PC-3 (cell line): ENCODE measurements at regions not wholly inside any gene's neighbourhood (a gene's known extent, or its start where the extent isn't known, plus 50 kb on each side); places are given as distances from the start of the nearest gene placed in this dataset.

Experiments used
- ATAC-seq: fragments of 200-7000 bp; cut with Tn5 transposase; 2 replicates; pipeline ENCODE4 v1.9.1; 2020; ENCODE audit warnings: mild to moderate bottlenecking, moderate library complexity
- BruUV-seq: library from RNA; stranded (reverse); fragments of 400-500 nt; replicated peaks from 2 replicates; lab custom pipeline; 2021; lab: Mats Ljungman, UMichigan
- CTCF ChIA-PET: fragments of 300-600 bp; sonication (Branson Sonifier 250); formaldehyde crosslinking; loops from one replicate; lab custom pipeline; 2022; ENCODE audit warnings: antibody characterized with exemption; lab: Charles Lee
- POLR2A ChIA-PET: fragments of 300-600 bp; sonication (Branson Sonifier 250); formaldehyde crosslinking; loops from one replicate; lab custom pipeline; 2022; ENCODE audit warnings: antibody characterized with exemption; ENCODE audit not compliant: unreplicated experiment; lab: Charles Lee
- DNase-seq: peaks from one replicate; pipeline ENCODE4 v3.0.0-alpha.2; 2015
- H2AFZ ChIP-seq: fragments of 300-600 bp; sonication (generic); 2 replicates; pipeline ENCODE4 v1.6.0; 2016; ENCODE audit warnings: antibody characterized with exemption, low read length
- H3F3A ChIP-seq: fragments of 300-600 bp; sonication (generic); one replicate; pipeline ENCODE4 v1.6.0; 2017; ENCODE audit warnings: antibody characterized with exemption, low read length, control low read depth, mild to moderate bottlenecking; ENCODE audit not compliant: unreplicated experiment
- H3K27ac ChIP-seq: fragments of 300-600 bp; sonication (generic); 2 replicates; pipeline ENCODE4 v1.5.1; 2016; ENCODE audit warnings: mild to moderate bottlenecking, low read length
- H3K27me3 ChIP-seq: fragments of 300-600 bp; sonication (generic); 2 replicates; pipeline ENCODE4 v1.6.1; 2016; ENCODE audit warnings: low read length, mixed read lengths
- H3K36me3 ChIP-seq: fragments of 300-600 bp; sonication (generic); 2 replicates; pipeline ENCODE4 v1.6.1; 2016; ENCODE audit warnings: low read depth, mixed run types, low read length, mixed read lengths
- H3K4me1 ChIP-seq: fragments of 300-600 bp; sonication (generic); 2 replicates; pipeline ENCODE4 v1.5.1; 2016; ENCODE audit warnings: low read length; ENCODE audit not compliant: insufficient read depth
- H3K4me2 ChIP-seq: fragments of 300-600 bp; sonication (generic); 2 replicates; pipeline ENCODE4 v1.6.0; 2016; ENCODE audit warnings: low read length
- H3K4me3 ChIP-seq: fragments of 300-600 bp; sonication (generic); 2 replicates; pipeline ENCODE4 v1.5.1; 2016; ENCODE audit warnings: mild to moderate bottlenecking, low read length, mixed read lengths
- H3K79me2 ChIP-seq: fragments of 300-600 bp; sonication (generic); 2 replicates; pipeline ENCODE4 v1.6.1; 2017; ENCODE audit warnings: low read length, mixed read lengths
- H3K9ac ChIP-seq: fragments of 300-600 bp; sonication (generic); 2 replicates; pipeline ENCODE4 v1.6.0; 2016; ENCODE audit warnings: mild to moderate bottlenecking, low read length
- H3K9me2 ChIP-seq: fragments of 300-600 bp; sonication (generic); replicated peaks from 2 replicates; pipeline ENCODE4 v1.6.1; 2016; ENCODE audit warnings: mixed run types, low read length, mixed read lengths
- H3K9me3 ChIP-seq: fragments of 300-600 bp; sonication (generic); 2 replicates; pipeline ENCODE4 v1.6.1; 2016; ENCODE audit warnings: low read length, mixed read lengths
- H4K20me1 ChIP-seq: fragments of 300-600 bp; sonication (generic); 2 replicates; pipeline ENCODE4 v1.6.1; 2016; ENCODE audit warnings: low read length, mixed read lengths
- EZH2 ChIP-seq: fragments of 300-600 bp; sonication (generic); IDR thresholded peaks from one replicate; pipeline ENCODE4 v1.6.1; 2017; ENCODE audit warnings: antibody characterized with exemption, mild to moderate bottlenecking, low read length; ENCODE audit not compliant: unreplicated experiment
- EZH2phosphoT487 ChIP-seq: fragments of 300-600 bp; sonication (generic); IDR thresholded peaks from 2 replicates; pipeline ENCODE4 v1.6.1; 2018; ENCODE audit warnings: mild to moderate bottlenecking, antibody characterized with exemption, low read length, borderline replicate concordance
- intact Hi-C: fragments of 100-400 bp; cut with micrococcal nuclease; formaldehyde crosslinking; loops from 2 replicates; pipeline ENCODE4 v1.9.0; 2023
- TF ChIP-seq, protein P1 (sequence below): fragments of 300-600 bp; sonication (generic); conservative IDR thresholded peaks from 2 replicates; pipeline ENCODE4 v1.5.1; 2017; ENCODE audit warnings: antibody characterized with exemption, low read depth, mild to moderate bottlenecking, low read length

DNA sequence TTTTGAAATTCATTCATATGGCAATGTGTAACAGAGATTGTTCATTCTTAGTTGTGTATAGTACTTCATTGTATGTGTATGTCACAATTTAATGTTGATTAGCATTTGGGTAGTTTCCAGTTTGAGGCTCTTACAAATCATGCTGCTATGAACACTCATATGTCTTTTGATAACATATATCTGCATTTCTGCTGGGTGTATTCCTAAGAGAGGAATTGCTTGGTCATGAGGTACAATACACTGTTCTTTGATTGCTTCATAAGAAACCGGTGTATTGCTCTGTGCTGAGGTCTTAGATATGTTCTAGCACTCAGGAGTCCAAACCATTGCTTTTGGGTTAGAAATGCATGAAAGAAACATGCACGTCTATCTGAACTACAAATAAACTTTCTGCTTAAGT lies 492.9 kb upstream of the JAG1 start:
- H3K27me3 ChIP-seq: no peaks in the 10 kb centered on the region
- CTCF ChIA-PET: no interaction called here
- POLR2A ChIA-PET: no interaction called here

GRCh38 chr20:11168026-11168425 lies 494.2 kb upstream of the JAG1 start:
- H3K79me2 ChIP-seq: no peaks in the 10 kb centered on the region
- H2AFZ ChIP-seq: no peak overlapping the region
- H3F3A ChIP-seq: no peaks in the 10 kb centered on the region
- no peaks in the 10 kb centered on the region for H3K27me3 ChIP-seq
- H3K4me3 ChIP-seq: no peak overlapping the region
- intact Hi-C loops: no loop called here
- H3K36me3 ChIP-seq: no peaks in the 10 kb centered on the region
- no peak overlapping the region for H3K27ac ChIP-seq
- no peak for ATAC-seq
- POLR2A ChIA-PET: no interaction called here
- DNase-seq: peak; percentile 42
- no peaks in the 10 kb centered on the region for H3K4me1 ChIP-seq
- no peaks in the 10 kb centered on the region for H3K9me3 ChIP-seq
- H3K4me2 ChIP-seq: no peak overlapping the region
- no peaks in the 10 kb centered on the region for H3K9me2 ChIP-seq
- no TSS peak for BruUV-seq
- CTCF ChIA-PET: no interaction called here
- no peaks in the 10 kb centered on the region for H4K20me1 ChIP-seq
- no peak overlapping the region for H3K9ac ChIP-seq
- TF ChIP-seq, protein P1, sequence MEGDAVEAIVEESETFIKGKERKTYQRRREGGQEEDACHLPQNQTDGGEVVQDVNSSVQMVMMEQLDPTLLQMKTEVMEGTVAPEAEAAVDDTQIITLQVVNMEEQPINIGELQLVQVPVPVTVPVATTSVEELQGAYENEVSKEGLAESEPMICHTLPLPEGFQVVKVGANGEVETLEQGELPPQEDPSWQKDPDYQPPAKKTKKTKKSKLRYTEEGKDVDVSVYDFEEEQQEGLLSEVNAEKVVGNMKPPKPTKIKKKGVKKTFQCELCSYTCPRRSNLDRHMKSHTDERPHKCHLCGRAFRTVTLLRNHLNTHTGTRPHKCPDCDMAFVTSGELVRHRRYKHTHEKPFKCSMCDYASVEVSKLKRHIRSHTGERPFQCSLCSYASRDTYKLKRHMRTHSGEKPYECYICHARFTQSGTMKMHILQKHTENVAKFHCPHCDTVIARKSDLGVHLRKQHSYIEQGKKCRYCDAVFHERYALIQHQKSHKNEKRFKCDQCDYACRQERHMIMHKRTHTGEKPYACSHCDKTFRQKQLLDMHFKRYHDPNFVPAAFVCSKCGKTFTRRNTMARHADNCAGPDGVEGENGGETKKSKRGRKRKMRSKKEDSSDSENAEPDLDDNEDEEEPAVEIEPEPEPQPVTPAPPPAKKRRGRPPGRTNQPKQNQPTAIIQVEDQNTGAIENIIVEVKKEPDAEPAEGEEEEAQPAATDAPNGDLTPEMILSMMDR: no peak
- TF ChIP-seq EZH2phosphoT487 (no peak), EZH2 (no peak)

More for the DNA sequence above, 492.9 kb upstream of the JAG1 start:
- no peak overlapping the region for H3K27ac ChIP-seq
- H2AFZ ChIP-seq: no peak overlapping the region
- H3K79me2 ChIP-seq: no peaks in the 10 kb centered on the region
- no TSS peak for BruUV-seq
- no peaks in the 10 kb centered on the region for H4K20me1 ChIP-seq
- DNase-seq: no peak
- H3K36me3 ChIP-seq: no peaks in the 10 kb centered on the region
- no peak overlapping the region for H3K9ac ChIP-seq
- no peak for ATAC-seq
- no peaks in the 10 kb centered on the region for H3K9me3 ChIP-seq
- intact Hi-C loops: no loop called here
- no peaks in the 10 kb centered on the region for H3K4me1 ChIP-seq
- no peak for TF ChIP-seq EZH2
- TF ChIP-seq, protein P1: no peak
- H3K9me2 ChIP-seq: no peaks in the 10 kb centered on the region
- H3K4me3 ChIP-seq: no peak overlapping the region
- no peaks in the 10 kb centered on the region for H3F3A ChIP-seq
- H3K4me2 ChIP-seq: no peak overlapping the region

DNA sequence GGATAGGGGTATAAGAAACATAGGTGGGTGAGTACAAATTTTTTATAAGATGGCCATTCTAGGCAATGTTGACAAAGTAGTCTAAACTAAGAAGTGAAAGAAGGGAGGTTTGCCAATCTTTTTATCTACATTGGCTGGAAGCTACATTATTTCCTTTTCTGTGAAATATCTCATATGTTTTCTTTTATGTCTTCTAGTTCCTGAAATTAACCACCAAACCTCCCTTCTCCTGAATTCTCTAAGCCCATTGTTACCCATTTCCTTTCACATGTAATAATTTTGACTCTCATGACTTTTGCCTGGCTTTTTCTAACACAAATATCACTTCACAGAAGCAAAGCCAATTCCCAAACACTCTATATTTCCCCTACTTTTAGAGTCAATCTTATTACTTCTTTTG lies 496.2 kb upstream of the JAG1 start:
- TF ChIP-seq EZH2 (no peak), EZH2phosphoT487 (no peak)
- TF ChIP-seq, protein P1: no peak
- H3K9me3 ChIP-seq: no peaks in the 10 kb centered on the region
- H3K4me1 ChIP-seq: no peaks in the 10 kb centered on the region
- no peaks in the 10 kb centered on the region for H3K27me3 ChIP-seq
- ChIA-PET CTCF (no interaction called here), POLR2A (no interaction called here)
- H3K4me2 ChIP-seq: no peak overlapping the region
- no peaks in the 10 kb centered on the region for H3K36me3 ChIP-seq
- H3F3A ChIP-seq: no peaks in the 10 kb centered on the region
- H2AFZ ChIP-seq: no peak overlapping the region
- no peaks in the 10 kb centered on the region for H3K9me2 ChIP-seq
- no peak for ATAC-seq
- no TSS peak for BruUV-seq
- H3K9ac ChIP-seq: no peak overlapping the region
- no peaks in the 10 kb centered on the region for H3K79me2 ChIP-seq
- no peak overlapping the region for H3K4me3 ChIP-seq
- no peaks in the 10 kb centered on the region for H4K20me1 ChIP-seq
- intact Hi-C loops: no loop called here
- DNase-seq: no peak
- no peak overlapping the region for H3K27ac ChIP-seq
